ENCODE measurements at regions not wholly inside any gene's neighbourhood (a gene's known extent, or its start where the extent isn't known, plus 50 kb on each side); places are given as distances from the start of the nearest gene placed in this dataset.

DNA sequence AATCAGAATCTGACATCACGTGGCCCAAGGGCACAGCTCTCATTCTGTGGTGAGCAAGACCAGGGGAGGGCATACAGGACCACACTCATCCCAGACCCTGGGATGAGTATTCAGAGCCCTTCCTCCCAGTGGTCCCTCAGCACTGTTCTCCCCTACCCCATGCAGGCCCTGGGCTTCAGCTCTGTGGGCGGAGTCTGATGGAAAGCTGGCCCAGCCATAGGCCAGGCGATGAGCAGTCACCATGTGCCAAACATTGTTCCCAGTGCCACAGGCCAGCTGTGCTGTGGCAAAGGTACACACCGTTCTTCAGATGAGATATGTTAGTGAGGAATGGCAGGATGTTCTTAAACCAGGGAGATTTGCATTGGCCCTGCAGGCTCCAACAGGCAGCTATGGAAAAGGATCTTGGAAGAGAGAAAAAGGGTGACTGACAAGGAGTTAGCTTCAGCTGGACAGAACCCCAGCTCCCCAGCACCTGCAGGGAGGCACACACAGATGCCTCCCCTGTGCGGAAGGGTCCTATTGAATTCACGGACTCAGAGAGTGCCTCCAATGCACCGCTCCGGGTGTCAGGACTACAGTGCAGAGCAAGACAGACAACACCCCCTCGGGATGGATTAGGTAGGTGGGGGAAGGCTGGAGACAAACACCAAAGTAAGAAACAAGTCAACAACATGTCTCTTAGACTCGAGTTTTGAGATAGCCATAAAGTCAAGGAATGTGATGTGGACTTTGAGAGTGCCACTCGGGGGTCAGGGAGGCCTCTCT, 596.0 kb upstream of the MGMT start:
- TF ChIP-seq, protein P1, sequence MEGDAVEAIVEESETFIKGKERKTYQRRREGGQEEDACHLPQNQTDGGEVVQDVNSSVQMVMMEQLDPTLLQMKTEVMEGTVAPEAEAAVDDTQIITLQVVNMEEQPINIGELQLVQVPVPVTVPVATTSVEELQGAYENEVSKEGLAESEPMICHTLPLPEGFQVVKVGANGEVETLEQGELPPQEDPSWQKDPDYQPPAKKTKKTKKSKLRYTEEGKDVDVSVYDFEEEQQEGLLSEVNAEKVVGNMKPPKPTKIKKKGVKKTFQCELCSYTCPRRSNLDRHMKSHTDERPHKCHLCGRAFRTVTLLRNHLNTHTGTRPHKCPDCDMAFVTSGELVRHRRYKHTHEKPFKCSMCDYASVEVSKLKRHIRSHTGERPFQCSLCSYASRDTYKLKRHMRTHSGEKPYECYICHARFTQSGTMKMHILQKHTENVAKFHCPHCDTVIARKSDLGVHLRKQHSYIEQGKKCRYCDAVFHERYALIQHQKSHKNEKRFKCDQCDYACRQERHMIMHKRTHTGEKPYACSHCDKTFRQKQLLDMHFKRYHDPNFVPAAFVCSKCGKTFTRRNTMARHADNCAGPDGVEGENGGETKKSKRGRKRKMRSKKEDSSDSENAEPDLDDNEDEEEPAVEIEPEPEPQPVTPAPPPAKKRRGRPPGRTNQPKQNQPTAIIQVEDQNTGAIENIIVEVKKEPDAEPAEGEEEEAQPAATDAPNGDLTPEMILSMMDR (IDR thresholded peaks at IDR 0.05; ENCODE audit: low read depth, low read length): no peak
- no peak for TF ChIP-seq EZH2phosphoT487 (IDR thresholded peaks at IDR 0.05; ENCODE audit: low read depth)

Measured in OCI-LY3 (cell line).